ENCODE measurements at regions not wholly inside any gene's neighbourhood (a gene's known extent, or its start where the extent isn't known, plus 50 kb on each side); places are given as distances from the start of the nearest gene placed in this dataset.

DNA sequence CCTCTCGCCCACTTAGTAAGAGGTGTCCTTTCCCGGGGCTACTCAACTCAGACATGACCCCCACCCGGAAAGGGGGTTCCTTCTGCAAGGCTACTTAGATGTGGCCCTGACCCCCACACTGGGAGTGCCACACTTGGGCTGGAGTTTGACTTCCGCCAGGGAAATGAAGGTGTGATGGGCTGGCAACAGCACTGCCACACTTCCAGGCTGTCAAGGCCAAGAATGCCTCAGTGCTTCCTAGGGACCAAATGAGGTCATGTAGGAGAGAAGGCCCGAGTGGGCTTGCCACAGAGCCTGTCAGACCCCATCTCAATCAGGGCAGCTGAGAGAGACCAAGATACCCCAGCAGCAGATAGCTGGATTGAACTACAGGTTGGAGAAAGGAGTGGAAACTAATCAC lies 55.5 kb downstream of the DRD1 start:
- TF ChIP-seq, protein P1, sequence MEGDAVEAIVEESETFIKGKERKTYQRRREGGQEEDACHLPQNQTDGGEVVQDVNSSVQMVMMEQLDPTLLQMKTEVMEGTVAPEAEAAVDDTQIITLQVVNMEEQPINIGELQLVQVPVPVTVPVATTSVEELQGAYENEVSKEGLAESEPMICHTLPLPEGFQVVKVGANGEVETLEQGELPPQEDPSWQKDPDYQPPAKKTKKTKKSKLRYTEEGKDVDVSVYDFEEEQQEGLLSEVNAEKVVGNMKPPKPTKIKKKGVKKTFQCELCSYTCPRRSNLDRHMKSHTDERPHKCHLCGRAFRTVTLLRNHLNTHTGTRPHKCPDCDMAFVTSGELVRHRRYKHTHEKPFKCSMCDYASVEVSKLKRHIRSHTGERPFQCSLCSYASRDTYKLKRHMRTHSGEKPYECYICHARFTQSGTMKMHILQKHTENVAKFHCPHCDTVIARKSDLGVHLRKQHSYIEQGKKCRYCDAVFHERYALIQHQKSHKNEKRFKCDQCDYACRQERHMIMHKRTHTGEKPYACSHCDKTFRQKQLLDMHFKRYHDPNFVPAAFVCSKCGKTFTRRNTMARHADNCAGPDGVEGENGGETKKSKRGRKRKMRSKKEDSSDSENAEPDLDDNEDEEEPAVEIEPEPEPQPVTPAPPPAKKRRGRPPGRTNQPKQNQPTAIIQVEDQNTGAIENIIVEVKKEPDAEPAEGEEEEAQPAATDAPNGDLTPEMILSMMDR (IDR thresholded peaks at IDR 0.05; ENCODE audit: low read depth, low read length) = no peak
- DNase-seq (ENCODE audit: extremely low read depth, low read depth) = no peak

DNA sequence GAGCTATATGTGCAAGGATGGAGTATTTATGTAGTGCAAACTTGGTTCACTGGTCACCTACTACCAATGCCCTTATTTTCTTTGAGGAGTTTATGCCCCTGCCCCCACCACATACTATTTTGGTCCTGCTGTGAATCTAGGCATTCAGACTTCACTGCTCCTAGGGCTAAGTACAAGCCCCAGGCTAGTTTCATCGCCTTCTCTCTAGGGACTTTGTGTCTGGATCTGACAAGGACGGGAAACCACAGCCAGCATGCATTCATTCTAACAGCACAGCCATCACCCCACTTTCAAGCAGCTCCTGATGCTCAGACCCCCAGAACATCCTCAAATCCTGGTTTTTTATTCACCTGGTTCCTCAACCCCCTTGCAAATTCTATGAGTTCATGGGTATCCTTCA lies 56.8 kb downstream of the DRD1 start:
- TF ChIP-seq, protein P1 (IDR thresholded peaks at IDR 0.05; ENCODE audit: low read depth, low read length) = no peak
- DNase-seq (ENCODE audit: extremely low read depth, low read depth) = no peak

DNA sequence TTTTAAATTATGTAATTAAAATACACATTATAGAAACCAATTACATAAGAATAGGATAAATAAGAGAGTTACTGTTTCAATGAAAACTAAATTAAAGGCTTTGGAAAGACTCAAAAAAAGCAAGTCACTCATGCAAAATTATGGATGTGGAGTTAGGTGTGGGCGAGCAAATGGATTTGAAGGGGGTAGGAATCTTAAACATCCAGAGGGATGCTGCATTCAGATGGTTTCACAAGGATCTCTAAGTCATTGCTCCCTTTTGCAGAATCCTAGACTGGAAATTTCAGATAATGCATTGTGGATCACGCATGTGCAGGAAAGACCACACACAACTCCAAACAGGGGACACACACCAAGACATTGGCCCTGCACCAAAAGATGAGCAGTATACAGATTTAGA lies 57.5 kb downstream of the DRD1 start:
- DNase-seq (ENCODE audit: extremely low read depth, low read depth) = no peak
- TF ChIP-seq, protein P1 (IDR thresholded peaks at IDR 0.05; ENCODE audit: low read depth, low read length) = no peak

DNA sequence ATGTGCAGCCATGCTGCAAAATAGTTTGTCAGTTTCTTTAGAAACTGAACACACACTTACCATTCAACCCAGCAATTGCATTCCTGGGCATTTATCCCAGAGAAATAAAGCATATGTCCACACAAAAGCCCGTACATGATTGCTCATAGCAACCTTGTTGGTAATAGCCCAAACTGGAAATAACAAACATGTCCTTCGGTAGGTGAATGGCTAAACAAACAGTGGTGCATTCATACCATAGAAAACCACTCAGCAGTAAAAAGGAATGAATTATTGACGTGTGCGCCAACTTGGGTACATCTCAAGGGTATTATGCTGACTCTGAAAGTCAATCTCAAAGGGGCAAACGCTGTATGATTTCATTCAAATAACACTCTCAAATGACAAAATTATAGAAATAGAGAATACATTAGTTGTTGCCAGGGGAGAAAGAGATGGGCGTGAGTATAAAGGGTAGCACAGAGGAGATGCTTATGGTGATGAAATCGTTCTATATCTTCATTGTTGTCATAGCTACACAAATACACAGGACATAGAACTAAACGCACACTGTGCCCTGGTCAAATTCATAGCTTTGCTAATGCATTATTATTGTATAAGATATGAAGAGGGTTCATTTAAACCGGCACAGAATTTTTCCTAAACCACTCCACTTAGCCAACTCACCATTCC lies 58.2 kb downstream of the DRD1 start:
- no peak for DNase-seq (ENCODE audit: extremely low read depth, low read depth)
- TF ChIP-seq, protein P1 (IDR thresholded peaks at IDR 0.05; ENCODE audit: low read depth, low read length) = no peak

DNA sequence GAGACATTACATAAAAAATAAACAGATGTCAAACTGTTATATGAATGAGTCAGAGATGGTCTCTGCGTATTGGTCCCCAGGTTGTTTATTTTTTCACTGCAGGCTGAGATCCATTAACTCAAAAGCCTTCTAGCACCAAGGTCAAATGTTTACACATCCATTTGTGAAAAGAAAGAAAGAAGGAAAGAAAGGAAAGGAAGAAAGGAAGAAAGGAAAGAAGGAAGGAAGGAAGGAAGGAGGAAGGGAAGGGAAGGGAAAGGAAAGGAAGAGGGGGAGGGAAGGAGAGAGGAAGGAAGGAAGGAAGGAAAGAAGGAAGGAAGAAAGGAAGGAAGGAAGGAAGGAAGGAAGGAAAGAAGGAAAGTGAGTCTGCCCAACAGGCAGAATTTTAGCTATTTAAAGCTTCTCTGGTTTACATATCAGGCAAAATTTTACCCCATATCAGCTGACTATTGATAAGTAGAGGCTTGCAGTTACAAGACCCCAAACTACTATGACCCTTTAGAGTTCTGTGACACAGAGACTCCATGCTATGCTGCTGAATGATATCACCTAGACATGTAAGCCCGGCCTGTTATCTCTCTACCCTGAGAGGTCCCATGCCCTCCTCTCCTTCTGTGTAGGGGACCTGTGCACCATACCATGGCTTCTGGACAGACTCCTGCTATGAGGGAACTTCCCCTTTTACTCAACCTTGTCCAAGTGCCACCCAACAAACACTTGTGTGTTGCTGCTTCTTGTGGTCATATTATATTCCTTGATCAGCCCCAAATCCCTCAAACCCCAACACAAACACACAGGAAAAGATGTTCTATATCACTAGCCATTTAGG lies 59.0 kb downstream of the DRD1 start:
- TF ChIP-seq, protein P1 (IDR thresholded peaks at IDR 0.05; ENCODE audit: low read depth, low read length) = no peak
- no peak for DNase-seq (ENCODE audit: extremely low read depth, low read depth)

DNA sequence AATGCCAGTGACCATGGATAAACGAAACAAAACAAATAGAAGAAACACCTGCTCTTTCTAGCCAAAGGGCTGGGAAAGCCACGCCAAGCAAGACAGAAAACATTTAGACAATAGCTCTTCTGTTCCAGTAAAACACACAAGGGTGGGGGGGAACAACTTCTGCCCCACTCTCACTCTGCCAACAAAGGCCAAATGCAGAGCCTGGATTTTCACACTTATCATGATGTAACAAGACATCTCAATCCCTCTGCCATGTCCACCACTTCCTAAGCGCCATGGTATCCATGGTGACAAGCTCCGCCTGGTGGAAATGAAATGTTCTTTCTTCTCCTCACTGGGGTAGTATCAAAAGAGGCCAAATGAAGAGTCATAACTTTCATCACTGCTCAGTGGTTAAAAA lies 60.6 kb downstream of the DRD1 start:
- TF ChIP-seq, protein P1 (IDR thresholded peaks at IDR 0.05; ENCODE audit: low read depth, low read length) = no peak
- no peak for DNase-seq (ENCODE audit: extremely low read depth, low read depth)

DNA sequence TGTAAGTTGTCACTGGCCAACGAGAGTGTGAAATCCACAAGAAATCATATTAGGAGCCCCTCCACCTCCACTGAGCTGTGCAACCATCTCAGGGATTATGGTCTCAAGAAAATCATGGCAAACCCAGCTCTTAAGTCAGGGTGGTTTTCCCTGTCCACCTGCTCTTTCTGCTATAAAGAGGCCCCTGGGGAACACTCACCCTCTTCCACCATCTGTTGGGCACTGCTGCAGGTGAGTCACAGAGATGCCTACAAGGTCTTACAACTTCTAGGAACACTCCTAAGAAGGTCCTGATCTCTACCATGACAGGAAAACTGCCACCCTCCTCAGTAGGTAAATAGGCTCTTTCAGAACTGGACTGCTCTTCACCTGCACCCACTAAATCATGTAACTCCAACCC lies 61.8 kb downstream of the DRD1 start:
- TF ChIP-seq, protein P1 (IDR thresholded peaks at IDR 0.05; ENCODE audit: low read depth, low read length) = no peak
- no peak for DNase-seq (ENCODE audit: extremely low read depth, low read depth)

All from AG09319 (cell line).